ENCODE measurements at regions not wholly inside any gene's neighbourhood (a gene's known extent, or its start where the extent isn't known, plus 50 kb on each side); places are given as distances from the start of the nearest gene placed in this dataset.

- TF ChIP-seq TCF12 (IDR thresholded peaks at IDR 0.05; ENCODE audit: low read depth) (no peak), ZBTB7A (IDR thresholded peaks at IDR 0.05; ENCODE audit: low read depth) (no peak), TEAD4 (IDR thresholded peaks at IDR 0.05) (no peak), CREB1 (IDR thresholded peaks at IDR 0.05; ENCODE audit: low read depth) (no peak), EP300 (IDR thresholded peaks at IDR 0.05; ENCODE audit: borderline replicate concordance) (no peak), FOXM1 (IDR thresholded peaks at IDR 0.05; ENCODE audit: borderline replicate concordance, low read depth) (no peak), USF1 (IDR thresholded peaks at IDR 0.05) (no peak), REST (IDR thresholded peaks at IDR 0.05; ENCODE audit: low read depth) (no peak), EGR1 (IDR thresholded peaks at IDR 0.05) (no peak), NFIC (IDR thresholded peaks at IDR 0.05) (no peak), RAD21 (IDR thresholded peaks at IDR 0.05; ENCODE audit: low read depth) (no peak), CEBPB (IDR thresholded peaks at IDR 0.05) (no peak), YY1 (IDR thresholded peaks at IDR 0.05; ENCODE audit: low read depth) (no peak), MAX (IDR thresholded peaks at IDR 0.05) (no peak), TAF1 (IDR thresholded peaks at IDR 0.05; ENCODE audit: low read depth) (no peak)
Observed at GRCh38 chr5:152466085-152466745, 61.1 kb upstream of the NMUR2 start.

GRCh38 chr5:152470167-152470566 lies 65.1 kb upstream of the NMUR2 start:
- TF ChIP-seq NFIC (IDR thresholded peaks at IDR 0.05) (no peak), YY1 (IDR thresholded peaks at IDR 0.05; ENCODE audit: low read depth) (no peak), ZBTB7A (IDR thresholded peaks at IDR 0.05; ENCODE audit: low read depth) (no peak), TAF1 (IDR thresholded peaks at IDR 0.05; ENCODE audit: low read depth) (no peak), CEBPB (IDR thresholded peaks at IDR 0.05) (no peak), EGR1 (IDR thresholded peaks at IDR 0.05) (no peak), RAD21 (IDR thresholded peaks at IDR 0.05; ENCODE audit: low read depth) (no peak), MAX (IDR thresholded peaks at IDR 0.05) (no peak), EP300 (IDR thresholded peaks at IDR 0.05; ENCODE audit: borderline replicate concordance) (no peak), TEAD4 (IDR thresholded peaks at IDR 0.05) (no peak), TCF12 (IDR thresholded peaks at IDR 0.05; ENCODE audit: low read depth) (no peak), REST (IDR thresholded peaks at IDR 0.05; ENCODE audit: low read depth) (no peak), CREB1 (IDR thresholded peaks at IDR 0.05; ENCODE audit: low read depth) (no peak), FOXM1 (IDR thresholded peaks at IDR 0.05; ENCODE audit: borderline replicate concordance, low read depth) (no peak), USF1 (IDR thresholded peaks at IDR 0.05) (no peak)

GRCh38 chr5:152472083-152472482 lies 67.0 kb upstream of the NMUR2 start:
- TF ChIP-seq EGR1 (IDR thresholded peaks at IDR 0.05): no peak
- no peak for TF ChIP-seq NFIC (IDR thresholded peaks at IDR 0.05)
- no peak for TF ChIP-seq REST (IDR thresholded peaks at IDR 0.05; ENCODE audit: low read depth)
- no peak for TF ChIP-seq TCF12 (IDR thresholded peaks at IDR 0.05; ENCODE audit: low read depth)
- TF ChIP-seq TEAD4 (IDR thresholded peaks at IDR 0.05): no peak
- TF ChIP-seq TAF1 (IDR thresholded peaks at IDR 0.05; ENCODE audit: low read depth): no peak
- TF ChIP-seq MAX (IDR thresholded peaks at IDR 0.05): no peak

GRCh38 chr5:152474961-152475360 lies 69.9 kb upstream of the NMUR2 start:
- TF ChIP-seq TCF12 (IDR thresholded peaks at IDR 0.05; ENCODE audit: low read depth) (no peak), ZBTB7A (IDR thresholded peaks at IDR 0.05; ENCODE audit: low read depth) (no peak), YY1 (IDR thresholded peaks at IDR 0.05; ENCODE audit: low read depth) (no peak), CEBPB (IDR thresholded peaks at IDR 0.05) (no peak), REST (IDR thresholded peaks at IDR 0.05; ENCODE audit: low read depth) (no peak)

All from Ishikawa (cell line).